GM23338 (cell line): ENCODE measurements at regions not wholly inside any gene's neighbourhood (a gene's known extent, or its start where the extent isn't known, plus 50 kb on each side); places are given as distances from the start of the nearest gene placed in this dataset.

ENCODE experiments used
- ATAC-seq: fragments of 200-7000 bp; cut with Tn5 transposase; 3 replicates; pipeline ENCODE4 v1.9.1; 2020
- DNase-seq: peaks from one replicate; pipeline ENCODE4 v3.0.0-alpha.2; 2015; ENCODE audit warnings: low spot score
- H2AFZ ChIP-seq: fragments of 200-600 bp; sonication (generic); 2 replicates; pipeline ENCODE4 v1.8.0; 2016; ENCODE audit warnings: antibody characterized with exemption, mild to moderate bottlenecking, moderate library complexity
- H3F3A ChIP-seq: fragments of 200-600 bp; sonication (generic); replicated peaks from 2 replicates; pipeline ENCODE4 v1.8.0; 2017; ENCODE audit warnings: antibody characterized with exemption, mixed run types, low read depth
- H3K27ac ChIP-seq: fragments of 200-600 bp; sonication (generic); 2 replicates; pipeline ENCODE4 v1.6.1; 2016; ENCODE audit warnings: low read depth
- H3K27me3 ChIP-seq: fragments of 200-600 bp; sonication (generic); 2 replicates; pipeline ENCODE4 v1.8.0; 2016; ENCODE audit warnings: mild to moderate bottlenecking, mixed run types, moderate library complexity; ENCODE audit not compliant: insufficient read depth
- H3K36me3 ChIP-seq: fragments of 200-600 bp; sonication (generic); 2 replicates; pipeline ENCODE4 v1.8.0; 2016; ENCODE audit warnings: mild to moderate bottlenecking; ENCODE audit not compliant: insufficient read depth
- H3K4me1 ChIP-seq: fragments of 200-600 bp; sonication (generic); 2 replicates; pipeline ENCODE4 v1.8.0; 2016; ENCODE audit warnings: mild to moderate bottlenecking, moderate library complexity; ENCODE audit not compliant: insufficient read depth
- H3K4me2 ChIP-seq: fragments of 200-600 bp; sonication (generic); 2 replicates; pipeline ENCODE4 v1.7.1; 2017; ENCODE audit warnings: mixed run types
- H3K4me3 ChIP-seq: fragments of 200-600 bp; sonication (generic); 2 replicates; pipeline ENCODE4 v1.6.1; 2016; ENCODE audit warnings: mixed run types
- H3K79me2 ChIP-seq: fragments of 200-600 bp; sonication (generic); replicated peaks from 2 replicates; pipeline ENCODE4 v1.8.0; 2017; ENCODE audit warnings: mild to moderate bottlenecking; ENCODE audit not compliant: insufficient read depth
- H3K9me2 ChIP-seq: fragments of 200-600 bp; sonication (generic); 2 replicates; pipeline ENCODE4 v1.8.0; 2017; ENCODE audit not compliant: insufficient read depth
- H4K20me1 ChIP-seq: fragments of 200-600 bp; sonication (generic); replicated peaks from 2 replicates; pipeline ENCODE4 v1.8.0; 2017; ENCODE audit warnings: mild to moderate bottlenecking; ENCODE audit not compliant: insufficient read depth
- H3K27ac Mint-ChIP-seq: 2 replicates; pipeline ENCODE4 v1.8.0; 2020; ENCODE audit warnings: inconsistent platforms, mild to moderate bottlenecking, moderate library complexity, mixed read lengths
- H3K27me3 Mint-ChIP-seq: 3 replicates; pipeline ENCODE4 v1.8.0; 2022; ENCODE audit warnings: low read depth, mild to moderate bottlenecking, moderate library complexity, mixed read lengths, inconsistent platforms; ENCODE audit not compliant: insufficient read depth, poor library complexity
- H3K36me3 Mint-ChIP-seq: 3 replicates; pipeline ENCODE4 v1.8.0; 2021; ENCODE audit warnings: low read depth, mild to moderate bottlenecking, inconsistent platforms, moderate library complexity, mixed read lengths
- H3K4me1 Mint-ChIP-seq: 3 replicates; pipeline ENCODE4 v1.8.0; 2020; ENCODE audit warnings: mild to moderate bottlenecking, inconsistent platforms, mixed read lengths
- H3K4me3 Mint-ChIP-seq: 3 replicates; pipeline ENCODE4 v1.8.0; 2021; ENCODE audit warnings: moderate library complexity, mild to moderate bottlenecking, inconsistent platforms, mixed read lengths
- H3K9me3 Mint-ChIP-seq: 3 replicates; pipeline ENCODE4 v1.8.0; 2020; ENCODE audit warnings: moderate library complexity, mild to moderate bottlenecking, inconsistent platforms, mixed read lengths
- CTCF ChIP-seq, 2 experiments: fragments of 200-600 bp in 1 of 2; sonication (generic) in 1 of 2; conservative IDR thresholded peaks; 2 replicates each; pipeline versions ENCODE4 v1.5.1 to v1.6.1; 2016 to 2017; ENCODE audit warnings: antibody characterized with exemption in 2 of 2, low read depth in 2 of 2, mild to moderate bottlenecking in 2 of 2, moderate library complexity in 1 of 2
- JUNB ChIP-seq: IDR thresholded peaks from one replicate; pipeline ENCODE4 v1.6.1; 2016; ENCODE audit warnings: antibody characterized with exemption; ENCODE audit not compliant: unreplicated experiment
- NANOG ChIP-seq: IDR thresholded peaks from 2 replicates; pipeline ENCODE4 v1.6.1; 2016; ENCODE audit warnings: antibody characterized with exemption, borderline replicate concordance
- POLR2AphosphoS5 ChIP-seq: IDR thresholded peaks from 2 replicates; pipeline ENCODE4 v1.6.1; 2016; ENCODE audit warnings: antibody characterized with exemption, low read depth
- REST ChIP-seq: IDR thresholded peaks from one replicate; pipeline ENCODE4 v1.6.1; 2018; ENCODE audit warnings: antibody characterized with exemption; ENCODE audit not compliant: unreplicated experiment
- STAT1 ChIP-seq: IDR thresholded peaks from one replicate; pipeline ENCODE4 v1.6.1; 2016; ENCODE audit warnings: antibody characterized with exemption; ENCODE audit not compliant: unreplicated experiment
- ZNF331 ChIP-seq: fragments of 250-450 bp; sonication (Bioruptor Pico); IDR thresholded peaks from 2 replicates; pipeline ENCODE4 v1.5.0; 2020; ENCODE audit warnings: low read depth, mild to moderate bottlenecking, moderate library complexity
- ZNF462 ChIP-seq: fragments of 250-450 bp; sonication (Bioruptor Pico); IDR thresholded peaks from 2 replicates; pipeline ENCODE4 v1.5.0; 2020; ENCODE audit warnings: mild to moderate bottlenecking, moderate library complexity

GRCh38 chr4:127174201-127174600 lies 458.6 kb upstream of the INTU start (continued):
- no peak for TF ChIP-seq CTCF (conservative IDR thresholded peaks at IDR 0.05; ENCODE audit: low read depth in 2 of 2)

- Mint-ChIP-seq H3K27me3 (no peaks in the 10 kb centered on the region), H3K4me1 (peaks cover 1% of the 10 kb centered on the region; the same call in 1 of the 3 replicates), H3K36me3 (no peaks in the 10 kb centered on the region), H3K4me3 (no peak overlapping the region), H3K27ac (no peak overlapping the region), H3K9me3 (0 out of 3 replicates have a peak, but pooled peaks cover under 1% of the 10 kb centered on the region)
- no peak for ATAC-seq
- no peaks in the 10 kb centered on the region for H3F3A ChIP-seq
- no peak overlapping the region for H2AFZ ChIP-seq
- H3K4me2 ChIP-seq = no peak overlapping the region
- no peaks in the 10 kb centered on the region for H3K4me1 ChIP-seq
- no peak for DNase-seq
- no peaks in the 10 kb centered on the region for H4K20me1 ChIP-seq
- H3K36me3 ChIP-seq = no peaks in the 10 kb centered on the region
- no peaks in the 10 kb centered on the region; the same call in 1 of the 2 replicates for H3K9me2 ChIP-seq
- H3K4me3 ChIP-seq = no peak overlapping the region
- no peaks in the 10 kb centered on the region for H3K79me2 ChIP-seq
- no peak for TF ChIP-seq JUNB
- no peak for TF ChIP-seq STAT1
- TF ChIP-seq NANOG = no peak
- TF ChIP-seq ZNF331 (CRISPR knock-in tag) = no peak
- H3K27me3 ChIP-seq = no peaks in the 10 kb centered on the region
- no peak overlapping the region for H3K27ac ChIP-seq
Observed at GRCh38 chr4:127174616-127175015, 458.1 kb upstream of the INTU start.

GRCh38 chr4:127179256-127180087 lies 453.3 kb upstream of the INTU start:
- Histone ChIP-seq H3K79me2 (no peaks in the 10 kb centered on the region), H3K36me3 (no peaks in the 10 kb centered on the region; the same call in 1 of the 2 replicates), H3K27ac (no peak overlapping the region), H3K27me3 (no peaks in the 10 kb centered on the region), H3K4me1 (0 out of 2 replicates have a peak, but pooled peaks cover 6% of the 10 kb centered on the region), H3F3A (no peaks in the 10 kb centered on the region), H3K4me2 (no peak overlapping the region), H2AFZ (no peak overlapping the region; the same call in 1 of the 2 replicates), H3K4me3 (no peak overlapping the region), H3K9me2 (peaks cover 5% of the 10 kb centered on the region; the same call in 1 of the 2 replicates), H4K20me1 (no peaks in the 10 kb centered on the region)
- Mint-ChIP-seq H3K4me1 (peaks cover 17% of the 10 kb centered on the region), H3K9me3 (peaks cover 19% of the 10 kb centered on the region), H3K4me3 (no peak overlapping the region), H3K27ac (no peak overlapping the region), H3K27me3 (peaks cover 2% of the 10 kb centered on the region), H3K36me3 (peaks cover 15% of the 10 kb centered on the region)
- no peak for ATAC-seq
- DNase-seq = no peak
- no peak for TF ChIP-seq REST
- no peak for TF ChIP-seq ZNF462 (CRISPR knock-in tag)
- TF ChIP-seq POLR2AphosphoS5 = no peak
